HCT116 (cell line): ENCODE measurements at regions not wholly inside any gene's neighbourhood (a gene's known extent, or its start where the extent isn't known, plus 50 kb on each side); places are given as distances from the start of the nearest gene placed in this dataset.

Experiments
- ATAC-seq: fragments of 200-7000 bp; cut with Tn5 transposase; 2 replicates; pipeline ENCODE4 v1.9.1; 2020; ENCODE audit warnings: mild to moderate bottlenecking, moderate library complexity
- BruUV-seq: library from RNA; stranded (reverse); fragments of 400-500 nt; replicated peaks from 2 replicates; lab custom pipeline; 2021; lab: Mats Ljungman, UMichigan
- CTCF ChIA-PET: fragments of 300-600 bp; sonication (Branson Sonifier 250); formaldehyde crosslinking; loops from one replicate; lab custom pipeline; 2021; ENCODE audit warnings: antibody characterized with exemption; lab: Charles Lee
- POLR2A ChIA-PET: fragments of 300-600, 350-600 bp; sonication (Branson Sonifier 250); formaldehyde crosslinking; loops from one replicate; lab custom pipeline; 2021; ENCODE audit warnings: antibody characterized with exemption; lab: Charles Lee
- RAD21 ChIA-PET, 2 experiments: fragments of 300-600 bp; sonication (Branson Sonifier 250); formaldehyde crosslinking; loops; one replicate each; lab custom pipeline; 2023; ENCODE audit warnings: low total read pairs in 2 of 2; ENCODE audit not compliant: uncharacterized antibody in 2 of 2, unreplicated experiment in 2 of 2, low non-redundant PET in 1 of 2; lab: Charles Lee
- DNase-seq: peaks from one replicate; pipeline ENCODE4 v3.0.0-alpha.2; 2010; ENCODE audit warnings: low read depth, low spot score
- H2AFZ ChIP-seq: fragments of 200-600 bp; shearing (Covaris generic), sonication (generic); 2 replicates; pipeline ENCODE4 v1.6.1; 2017; ENCODE audit warnings: low read depth, mixed run types, mixed read lengths, antibody characterized with exemption, low read length; ENCODE audit not compliant: poor library complexity, severe bottlenecking
- H3K27ac ChIP-seq: 2 replicates; pipeline ENCODE4 v1.5.1; 2012; ENCODE audit warnings: low read depth, low read length
- H3K27me3 ChIP-seq: fragments of 200-600 bp; sonication (generic); 2 replicates; pipeline ENCODE4 v1.6.1; 2016; ENCODE audit warnings: mixed run types, low read length, mixed read lengths; ENCODE audit not compliant: insufficient read depth
- H3K36me3 ChIP-seq, 2 experiments: fragments of 200-500 bp in 1 of 2; fragments of 200-600 bp in 1 of 2; sonication (Bioruptor generic) in 1 of 2; sonication (generic) in 1 of 2; 2 replicates each; pipeline versions ENCODE4 v1.5.1 to v1.6.1; 2014 to 2016; ENCODE audit warnings: low read length in 2 of 2, inconsistent platforms in 1 of 2, mixed read lengths in 1 of 2, mixed run types in 1 of 2; ENCODE audit not compliant: insufficient read depth in 2 of 2, control insufficient read depth in 1 of 2
- H3K4me1 ChIP-seq, 2 experiments: fragments of 200-600 bp in 1 of 2; sonication (generic) in 1 of 2; 2 replicates each; pipeline versions ENCODE4 v1.5.1 to v1.6.1; 2012 to 2017; ENCODE audit warnings: low read length in 2 of 2, inconsistent platforms in 1 of 2, mild to moderate bottlenecking in 1 of 2, mixed read lengths in 1 of 2, mixed run types in 1 of 2, moderate library complexity in 1 of 2; ENCODE audit not compliant: insufficient read depth in 2 of 2, control insufficient read depth in 1 of 2
- H3K4me2 ChIP-seq: fragments of 200-600 bp; sonication (generic); 2 replicates; pipeline ENCODE4 v1.6.1; 2017; ENCODE audit warnings: mixed run types, low read length, mixed read lengths
- H3K4me3 ChIP-seq, 2 experiments: fragments of 200-600 bp in 1 of 2; sonication (generic) in 1 of 2; replicated peaks in 1 of 2; 2 replicates each; pipeline ENCODE4 v1.5.1; 2011 to 2016; ENCODE audit warnings: low read length in 2 of 2, control low read depth in 1 of 2, low read depth in 1 of 2, mild to moderate bottlenecking in 1 of 2, mixed read lengths in 1 of 2, mixed run types in 1 of 2
- H3K79me2 ChIP-seq: fragments of 200-600 bp; sonication (generic); 2 replicates; pipeline ENCODE4 v1.6.1; 2017; ENCODE audit warnings: mild to moderate bottlenecking, mixed run types, low read length, moderate library complexity, mixed read lengths; ENCODE audit not compliant: insufficient read depth
- H3K9ac ChIP-seq: fragments of 200-600 bp; sonication (generic); 2 replicates; pipeline ENCODE4 v1.6.1; 2016; ENCODE audit warnings: low read length, mixed read lengths
- H3K9me2 ChIP-seq: fragments of 200-600 bp; sonication (generic), shearing (Covaris generic); 2 replicates; pipeline ENCODE4 v1.6.1; 2017; ENCODE audit warnings: mixed run types, mild to moderate bottlenecking, moderate library complexity; ENCODE audit not compliant: insufficient read depth
- H3K9me3 ChIP-seq, 2 experiments: fragments of 200-500 bp in 1 of 2; fragments of 200-600 bp in 1 of 2; sonication (Bioruptor generic) in 1 of 2; sonication (generic) in 1 of 2; 2 replicates each; pipeline ENCODE4 v1.6.1; 2014 to 2017; ENCODE audit warnings: low read length in 2 of 2, mixed read lengths in 2 of 2, inconsistent platforms in 1 of 2, low read depth in 1 of 2, mild to moderate bottlenecking in 1 of 2, mixed run types in 1 of 2, moderate library complexity in 1 of 2; ENCODE audit not compliant: control insufficient read depth in 1 of 2, insufficient read depth in 1 of 2
- H4K20me1 ChIP-seq: fragments of 200-600 bp; sonication (generic), shearing (Covaris generic); 2 replicates; pipeline ENCODE4 v1.6.1; 2017; ENCODE audit warnings: mixed run types, mild to moderate bottlenecking, moderate library complexity; ENCODE audit not compliant: insufficient read depth
- CEBPB ChIP-seq: IDR thresholded peaks from 2 replicates; pipeline ENCODE4 v1.6.1; 2012; ENCODE audit warnings: low read depth
- CTCF ChIP-seq, 3 experiments: fragments of 200-600 bp in 1 of 3; sonication (generic) in 1 of 3; IDR thresholded peaks in 2 of 3; conservative IDR thresholded peaks in 1 of 3; 2 replicates each; pipeline ENCODE4 v1.5.1; 2012 to 2017; ENCODE audit warnings: low read depth in 2 of 3, low read length in 2 of 3, antibody characterized with exemption in 1 of 3, borderline replicate concordance in 1 of 3, control low read depth in 1 of 3, mild to moderate bottlenecking in 1 of 3, mixed read lengths in 1 of 3, mixed run types in 1 of 3, moderate library complexity in 1 of 3; ENCODE audit not compliant: insufficient read depth in 1 of 3
- EGR1 ChIP-seq: IDR thresholded peaks from 2 replicates; pipeline ENCODE4 v1.6.1; 2012; ENCODE audit warnings: low read depth
- ELF1 ChIP-seq: IDR thresholded peaks from 2 replicates; pipeline ENCODE4 v1.6.1; 2012; ENCODE audit warnings: low read depth, borderline replicate concordance
- EZH2 ChIP-seq: fragments of 200-600 bp; sonication (generic); IDR thresholded peaks from 2 replicates; pipeline ENCODE4 v1.6.1; 2017; ENCODE audit warnings: antibody characterized with exemption, mixed run types
- FOSL1 ChIP-seq: IDR thresholded peaks from 2 replicates; pipeline ENCODE4 v1.6.1; 2012; ENCODE audit warnings: low read depth
- JUND ChIP-seq: IDR thresholded peaks from 2 replicates; pipeline ENCODE4 v1.6.1; 2012
- POLR2A ChIP-seq: IDR thresholded peaks from 2 replicates; pipeline ENCODE4 v1.7.0; 2011; ENCODE audit warnings: borderline replicate concordance; ENCODE audit not compliant: insufficient read depth, insufficient read length; ENCODE audit errors: extremely low read depth
- POLR2AphosphoS5 ChIP-seq: IDR thresholded peaks from 2 replicates; pipeline ENCODE4 v1.6.1; 2011; ENCODE audit warnings: mild to moderate bottlenecking, low read depth, low read length, moderate library complexity
- RAD21 ChIP-seq: IDR thresholded peaks from 2 replicates; pipeline ENCODE4 v1.6.1; 2012; ENCODE audit warnings: low read depth, mild to moderate bottlenecking
- REST ChIP-seq: IDR thresholded peaks from 2 replicates; pipeline ENCODE4 v1.6.1; 2012; ENCODE audit warnings: low read depth
- SIN3A ChIP-seq: IDR thresholded peaks from 2 replicates; pipeline ENCODE4 v1.6.1; 2012; ENCODE audit warnings: low read depth
- SP1 ChIP-seq: IDR thresholded peaks from 2 replicates; pipeline ENCODE4 v1.6.1; 2012; ENCODE audit warnings: low read depth
- SRF ChIP-seq: IDR thresholded peaks from 2 replicates; pipeline ENCODE4 v1.6.1; 2012; ENCODE audit warnings: low read depth
- TCF7L2 ChIP-seq: IDR thresholded peaks from 2 replicates; pipeline ENCODE4 v1.7.0; 2011; ENCODE audit warnings: borderline replicate concordance, inconsistent platforms; ENCODE audit not compliant: insufficient read depth, insufficient read length; ENCODE audit errors: extremely low read depth
- YY1 ChIP-seq: IDR thresholded peaks from 2 replicates; pipeline ENCODE4 v1.6.1; 2011; ENCODE audit warnings: low read length, low read depth, moderate library complexity, mild to moderate bottlenecking; ENCODE audit not compliant: insufficient replicate concordance; ENCODE audit errors: extremely low read depth
- ZNF274 ChIP-seq: fragments of 200-500 bp; sonication (Bioruptor generic); IDR thresholded peaks from 2 replicates; pipeline ENCODE4 v1.6.1; 2014; ENCODE audit warnings: mild to moderate bottlenecking, low read depth, low read length, inconsistent platforms
- intact Hi-C: fragments of 100-400 bp; cut with micrococcal nuclease; formaldehyde crosslinking; loops from 2 replicates; pipeline ENCODE4 v1.10.0; 2022
- TF ChIP-seq, protein P1 (sequence below): IDR thresholded peaks from 2 replicates; pipeline ENCODE4 v1.6.1; 2012
- TF ChIP-seq, protein P2 (sequence below): IDR thresholded peaks from 2 replicates; pipeline ENCODE4 v1.6.1; 2011; ENCODE audit warnings: mild to moderate bottlenecking, low read length, moderate library complexity; ENCODE audit not compliant: insufficient replicate concordance; ENCODE audit errors: extremely low read depth

DNA sequence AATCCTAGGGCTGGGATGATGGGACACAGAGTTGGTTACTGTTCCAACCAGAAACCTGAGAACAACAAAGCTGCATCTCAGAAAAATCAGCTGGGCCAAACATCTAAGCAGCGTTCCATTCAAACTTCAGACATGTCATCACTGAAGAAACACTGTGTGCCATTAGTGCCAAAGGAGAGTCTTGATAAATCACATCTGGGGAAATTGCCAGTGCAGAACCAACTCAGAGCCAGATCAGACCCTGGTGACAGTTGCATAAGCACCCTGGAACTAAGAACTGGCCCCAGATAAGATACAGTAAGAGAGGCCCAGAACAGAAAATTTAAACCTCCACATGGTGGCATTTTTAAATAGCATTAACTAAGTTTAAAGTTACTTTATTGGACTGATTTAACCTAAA, 482.8 kb downstream of the PRKD1 start:
- Histone ChIP-seq H4K20me1 (no peaks in the 10 kb centered on the region), H3K4me3 (no peak overlapping the region), H2AFZ (no peak overlapping the region), H3K79me2 (no peaks in the 10 kb centered on the region), H3K9ac (no peak overlapping the region), H3K4me1 (no peaks in the 10 kb centered on the region), H3K4me2 (no peak overlapping the region), H3K36me3 (no peaks in the 10 kb centered on the region), H3K27ac (no peak overlapping the region), H3K27me3 (no peaks in the 10 kb centered on the region), H3K9me2 (no peaks in the 10 kb centered on the region), H3K9me3 (peaks cover 15 to 29% of the 10 kb centered on the region in 2 experiments; a peak in 2 of 4 replicates)
- ChIA-PET RAD21 (no interaction called here), CTCF (no interaction called here), POLR2A (no interaction called here)
- intact Hi-C loops: no loop called here
- TF ChIP-seq, protein P1, sequence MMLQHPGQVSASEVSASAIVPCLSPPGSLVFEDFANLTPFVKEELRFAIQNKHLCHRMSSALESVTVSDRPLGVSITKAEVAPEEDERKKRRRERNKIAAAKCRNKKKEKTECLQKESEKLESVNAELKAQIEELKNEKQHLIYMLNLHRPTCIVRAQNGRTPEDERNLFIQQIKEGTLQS: no peak
- TF ChIP-seq POLR2A: no peak
- TF ChIP-seq EGR1: no peak
- no peak for TF ChIP-seq ELF1
- no peak for TF ChIP-seq FOSL1
- TF ChIP-seq, protein P2, sequence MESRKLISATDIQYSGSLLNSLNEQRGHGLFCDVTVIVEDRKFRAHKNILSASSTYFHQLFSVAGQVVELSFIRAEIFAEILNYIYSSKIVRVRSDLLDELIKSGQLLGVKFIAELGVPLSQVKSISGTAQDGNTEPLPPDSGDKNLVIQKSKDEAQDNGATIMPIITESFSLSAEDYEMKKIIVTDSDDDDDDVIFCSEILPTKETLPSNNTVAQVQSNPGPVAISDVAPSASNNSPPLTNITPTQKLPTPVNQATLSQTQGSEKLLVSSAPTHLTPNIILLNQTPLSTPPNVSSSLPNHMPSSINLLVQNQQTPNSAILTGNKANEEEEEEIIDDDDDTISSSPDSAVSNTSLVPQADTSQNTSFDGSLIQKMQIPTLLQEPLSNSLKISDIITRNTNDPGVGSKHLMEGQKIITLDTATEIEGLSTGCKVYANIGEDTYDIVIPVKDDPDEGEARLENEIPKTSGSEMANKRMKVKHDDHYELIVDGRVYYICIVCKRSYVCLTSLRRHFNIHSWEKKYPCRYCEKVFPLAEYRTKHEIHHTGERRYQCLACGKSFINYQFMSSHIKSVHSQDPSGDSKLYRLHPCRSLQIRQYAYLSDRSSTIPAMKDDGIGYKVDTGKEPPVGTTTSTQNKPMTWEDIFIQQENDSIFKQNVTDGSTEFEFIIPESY: no peak
- no peak for TF ChIP-seq CTCF (IDR thresholded peaks at IDR 0.05 in 2 of 3, conservative IDR thresholded peaks at IDR 0.05 in 1 of 3; ENCODE audit: borderline replicate concordance in 1 of 3, insufficient read depth in 1 of 3, low read depth in 2 of 3, low read length in 2 of 3)
- TF ChIP-seq ZNF274: no peak
- TF ChIP-seq SRF: no peak
- TF ChIP-seq POLR2AphosphoS5: no peak
- TF ChIP-seq JUND: no peak
- TF ChIP-seq YY1: no peak
- TF ChIP-seq SIN3A: no peak
- no peak for TF ChIP-seq SP1
- TF ChIP-seq EZH2: no peak
- TF ChIP-seq RAD21: no peak
- TF ChIP-seq REST: no peak
- TF ChIP-seq TCF7L2: no peak
- TF ChIP-seq CEBPB: no peak
- BruUV-seq: no TSS peak
- no peak for ATAC-seq
- no peak for DNase-seq
